HCT116 (cell line): ENCODE measurements at regions not wholly inside any gene's neighbourhood (a gene's known extent, or its start where the extent isn't known, plus 50 kb on each side); places are given as distances from the start of the nearest gene placed in this dataset.

Experiments used
- ATAC-seq: fragments of 200-7000 bp; cut with Tn5 transposase; 2 replicates; pipeline ENCODE4 v1.9.1; 2020; ENCODE audit warnings: mild to moderate bottlenecking, moderate library complexity
- BruUV-seq: library from RNA; stranded (reverse); fragments of 400-500 nt; replicated peaks from 2 replicates; lab custom pipeline; 2021; lab: Mats Ljungman, UMichigan
- CTCF ChIA-PET: fragments of 300-600 bp; sonication (Branson Sonifier 250); formaldehyde crosslinking; loops from one replicate; lab custom pipeline; 2021; ENCODE audit warnings: antibody characterized with exemption; lab: Charles Lee
- POLR2A ChIA-PET: fragments of 300-600, 350-600 bp; sonication (Branson Sonifier 250); formaldehyde crosslinking; loops from one replicate; lab custom pipeline; 2021; ENCODE audit warnings: antibody characterized with exemption; lab: Charles Lee
- RAD21 ChIA-PET, 2 experiments: fragments of 300-600 bp; sonication (Branson Sonifier 250); formaldehyde crosslinking; loops; one replicate each; lab custom pipeline; 2023; ENCODE audit warnings: low total read pairs in 2 of 2; ENCODE audit not compliant: uncharacterized antibody in 2 of 2, unreplicated experiment in 2 of 2, low non-redundant PET in 1 of 2; lab: Charles Lee
- DNase-seq: peaks from one replicate; pipeline ENCODE4 v3.0.0-alpha.2; 2010; ENCODE audit warnings: low read depth, low spot score
- H2AFZ ChIP-seq: fragments of 200-600 bp; shearing (Covaris generic), sonication (generic); 2 replicates; pipeline ENCODE4 v1.6.1; 2017; ENCODE audit warnings: low read depth, mixed run types, mixed read lengths, antibody characterized with exemption, low read length; ENCODE audit not compliant: poor library complexity, severe bottlenecking
- H3K27ac ChIP-seq: 2 replicates; pipeline ENCODE4 v1.5.1; 2012; ENCODE audit warnings: low read depth, low read length
- H3K27me3 ChIP-seq: fragments of 200-600 bp; sonication (generic); 2 replicates; pipeline ENCODE4 v1.6.1; 2016; ENCODE audit warnings: mixed run types, low read length, mixed read lengths; ENCODE audit not compliant: insufficient read depth
- H3K36me3 ChIP-seq, 2 experiments: fragments of 200-500 bp in 1 of 2; fragments of 200-600 bp in 1 of 2; sonication (Bioruptor generic) in 1 of 2; sonication (generic) in 1 of 2; 2 replicates each; pipeline versions ENCODE4 v1.5.1 to v1.6.1; 2014 to 2016; ENCODE audit warnings: low read length in 2 of 2, inconsistent platforms in 1 of 2, mixed read lengths in 1 of 2, mixed run types in 1 of 2; ENCODE audit not compliant: insufficient read depth in 2 of 2, control insufficient read depth in 1 of 2
- H3K4me1 ChIP-seq, 2 experiments: fragments of 200-600 bp in 1 of 2; sonication (generic) in 1 of 2; 2 replicates each; pipeline versions ENCODE4 v1.5.1 to v1.6.1; 2012 to 2017; ENCODE audit warnings: low read length in 2 of 2, inconsistent platforms in 1 of 2, mild to moderate bottlenecking in 1 of 2, mixed read lengths in 1 of 2, mixed run types in 1 of 2, moderate library complexity in 1 of 2; ENCODE audit not compliant: insufficient read depth in 2 of 2, control insufficient read depth in 1 of 2
- H3K4me2 ChIP-seq: fragments of 200-600 bp; sonication (generic); 2 replicates; pipeline ENCODE4 v1.6.1; 2017; ENCODE audit warnings: mixed run types, low read length, mixed read lengths
- H3K4me3 ChIP-seq, 2 experiments: fragments of 200-600 bp in 1 of 2; sonication (generic) in 1 of 2; replicated peaks in 1 of 2; 2 replicates each; pipeline ENCODE4 v1.5.1; 2011 to 2016; ENCODE audit warnings: low read length in 2 of 2, control low read depth in 1 of 2, low read depth in 1 of 2, mild to moderate bottlenecking in 1 of 2, mixed read lengths in 1 of 2, mixed run types in 1 of 2
- H3K79me2 ChIP-seq: fragments of 200-600 bp; sonication (generic); 2 replicates; pipeline ENCODE4 v1.6.1; 2017; ENCODE audit warnings: mild to moderate bottlenecking, mixed run types, low read length, moderate library complexity, mixed read lengths; ENCODE audit not compliant: insufficient read depth
- H3K9ac ChIP-seq: fragments of 200-600 bp; sonication (generic); 2 replicates; pipeline ENCODE4 v1.6.1; 2016; ENCODE audit warnings: low read length, mixed read lengths
- H3K9me2 ChIP-seq: fragments of 200-600 bp; sonication (generic), shearing (Covaris generic); 2 replicates; pipeline ENCODE4 v1.6.1; 2017; ENCODE audit warnings: mixed run types, mild to moderate bottlenecking, moderate library complexity; ENCODE audit not compliant: insufficient read depth
- H3K9me3 ChIP-seq, 2 experiments: fragments of 200-500 bp in 1 of 2; fragments of 200-600 bp in 1 of 2; sonication (Bioruptor generic) in 1 of 2; sonication (generic) in 1 of 2; 2 replicates each; pipeline ENCODE4 v1.6.1; 2014 to 2017; ENCODE audit warnings: low read length in 2 of 2, mixed read lengths in 2 of 2, inconsistent platforms in 1 of 2, low read depth in 1 of 2, mild to moderate bottlenecking in 1 of 2, mixed run types in 1 of 2, moderate library complexity in 1 of 2; ENCODE audit not compliant: control insufficient read depth in 1 of 2, insufficient read depth in 1 of 2
- H4K20me1 ChIP-seq: fragments of 200-600 bp; sonication (generic), shearing (Covaris generic); 2 replicates; pipeline ENCODE4 v1.6.1; 2017; ENCODE audit warnings: mixed run types, mild to moderate bottlenecking, moderate library complexity; ENCODE audit not compliant: insufficient read depth
- ATF3 ChIP-seq: IDR thresholded peaks from 2 replicates; pipeline ENCODE4 v1.6.1; 2012
- CBX3 ChIP-seq: IDR thresholded peaks from 2 replicates; pipeline ENCODE4 v1.6.1; 2012; ENCODE audit warnings: low read depth
- CEBPB ChIP-seq: IDR thresholded peaks from 2 replicates; pipeline ENCODE4 v1.6.1; 2012; ENCODE audit warnings: low read depth
- CTCF ChIP-seq, 3 experiments: fragments of 200-600 bp in 1 of 3; sonication (generic) in 1 of 3; IDR thresholded peaks in 2 of 3; conservative IDR thresholded peaks in 1 of 3; 2 replicates each; pipeline ENCODE4 v1.5.1; 2012 to 2017; ENCODE audit warnings: low read depth in 2 of 3, low read length in 2 of 3, antibody characterized with exemption in 1 of 3, borderline replicate concordance in 1 of 3, control low read depth in 1 of 3, mild to moderate bottlenecking in 1 of 3, mixed read lengths in 1 of 3, mixed run types in 1 of 3, moderate library complexity in 1 of 3; ENCODE audit not compliant: insufficient read depth in 1 of 3
- ELF1 ChIP-seq: IDR thresholded peaks from 2 replicates; pipeline ENCODE4 v1.6.1; 2012; ENCODE audit warnings: low read depth, borderline replicate concordance
- EZH2 ChIP-seq: fragments of 200-600 bp; sonication (generic); IDR thresholded peaks from 2 replicates; pipeline ENCODE4 v1.6.1; 2017; ENCODE audit warnings: antibody characterized with exemption, mixed run types
- JUND ChIP-seq: IDR thresholded peaks from 2 replicates; pipeline ENCODE4 v1.6.1; 2012
- MAX ChIP-seq: IDR thresholded peaks from 2 replicates; pipeline ENCODE4 v1.6.1; 2012
- POLR2A ChIP-seq: IDR thresholded peaks from 2 replicates; pipeline ENCODE4 v1.7.0; 2011; ENCODE audit warnings: borderline replicate concordance; ENCODE audit not compliant: insufficient read depth, insufficient read length; ENCODE audit errors: extremely low read depth
- POLR2AphosphoS5 ChIP-seq: IDR thresholded peaks from 2 replicates; pipeline ENCODE4 v1.6.1; 2011; ENCODE audit warnings: mild to moderate bottlenecking, low read depth, low read length, moderate library complexity
- SIN3A ChIP-seq: IDR thresholded peaks from 2 replicates; pipeline ENCODE4 v1.6.1; 2012; ENCODE audit warnings: low read depth
- SP1 ChIP-seq: IDR thresholded peaks from 2 replicates; pipeline ENCODE4 v1.6.1; 2012; ENCODE audit warnings: low read depth
- SRF ChIP-seq: IDR thresholded peaks from 2 replicates; pipeline ENCODE4 v1.6.1; 2012; ENCODE audit warnings: low read depth
- YY1 ChIP-seq: IDR thresholded peaks from 2 replicates; pipeline ENCODE4 v1.6.1; 2011; ENCODE audit warnings: low read length, low read depth, moderate library complexity, mild to moderate bottlenecking; ENCODE audit not compliant: insufficient replicate concordance; ENCODE audit errors: extremely low read depth
- ZBTB33 ChIP-seq: IDR thresholded peaks from 2 replicates; pipeline ENCODE4 v1.6.1; 2011; ENCODE audit warnings: mild to moderate bottlenecking, low read length, moderate library complexity; ENCODE audit not compliant: insufficient replicate concordance; ENCODE audit errors: extremely low read depth
- ZFX ChIP-seq: fragments of 450-650 bp; IDR thresholded peaks from 2 replicates; pipeline ENCODE4 v1.6.1; 2017
- ZNF274 ChIP-seq: fragments of 200-500 bp; sonication (Bioruptor generic); IDR thresholded peaks from 2 replicates; pipeline ENCODE4 v1.6.1; 2014; ENCODE audit warnings: mild to moderate bottlenecking, low read depth, low read length, inconsistent platforms
- intact Hi-C: fragments of 100-400 bp; cut with micrococcal nuclease; formaldehyde crosslinking; loops from 2 replicates; pipeline ENCODE4 v1.10.0; 2022

GRCh38 chr10:27433976-27434375, 70.1 kb upstream of the RAB18 start:
- Histone ChIP-seq H3K36me3 (no peaks in the 10 kb centered on the region), H2AFZ (no peak overlapping the region), H3K9me2 (no peaks in the 10 kb centered on the region), H3K4me2 (no peak overlapping the region), H3K27me3 (no peaks in the 10 kb centered on the region), H4K20me1 (no peaks in the 10 kb centered on the region), H3K9ac (no peak overlapping the region), H3K27ac (no peak overlapping the region), H3K4me3 (no peak overlapping the region), H3K79me2 (no peaks in the 10 kb centered on the region), H3K9me3 (no peaks in the 10 kb centered on the region), H3K4me1 (no peaks in the 10 kb centered on the region)
- ChIA-PET POLR2A (no interaction called here), CTCF (no interaction called here), RAD21 (interaction anchor here in 1 of 2 experiments (0.6 kb wide), 1 partner anchor 487 kb away, joined by 3 read pairs; no protein-coding TSS in a partner anchor)
- ATAC-seq (no peak), DNase-seq (no peak)
- no TSS peak for BruUV-seq
- intact Hi-C loops = no loop called here
- TF ChIP-seq POLR2A = no peak
- no peak for TF ChIP-seq CTCF (IDR thresholded peaks at IDR 0.05 in 2 of 3, conservative IDR thresholded peaks at IDR 0.05 in 1 of 3; ENCODE audit: borderline replicate concordance in 1 of 3, insufficient read depth in 1 of 3, low read depth in 2 of 3, low read length in 2 of 3)
- TF ChIP-seq ATF3 = no peak
- TF ChIP-seq SIN3A = no peak
- TF ChIP-seq SRF = no peak
- no peak for TF ChIP-seq MAX
- TF ChIP-seq CBX3 = no peak
- TF ChIP-seq CEBPB = no peak
- TF ChIP-seq SP1 = no peak
- no peak for TF ChIP-seq YY1
- TF ChIP-seq ELF1 = no peak
- no peak for TF ChIP-seq EZH2
- no peak for TF ChIP-seq ZBTB33
- no peak for TF ChIP-seq ZFX
- TF ChIP-seq ZNF274 = no peak
- TF ChIP-seq POLR2AphosphoS5 = no peak
- no peak for TF ChIP-seq JUND
